MM.1S (cell line): ENCODE measurements at regions not wholly inside any gene's neighbourhood (a gene's known extent, or its start where the extent isn't known, plus 50 kb on each side); places are given as distances from the start of the nearest gene placed in this dataset.

Experiments
- DNase-seq: peaks from one replicate; pipeline ENCODE4 v3.0.0-alpha.2; 2015
- H2AFZ ChIP-seq: fragments of 300-600 bp; sonication (generic); 2 replicates; pipeline ENCODE4 v1.6.0; 2016; ENCODE audit warnings: antibody characterized with exemption, low read length
- H3F3A ChIP-seq: fragments of 300-600 bp; sonication (generic); 2 replicates; pipeline ENCODE4 v1.6.1; 2016; ENCODE audit warnings: mild to moderate bottlenecking, antibody characterized with exemption, low read length, moderate library complexity, mixed read lengths; ENCODE audit not compliant: insufficient read depth
- H3K27ac ChIP-seq: fragments of 300-600 bp; sonication (generic); 2 replicates; pipeline ENCODE4 v1.5.1; 2016; ENCODE audit warnings: mild to moderate bottlenecking, low read length
- H3K27me3 ChIP-seq: fragments of 300-600 bp; sonication (generic); replicated peaks from 2 replicates; pipeline ENCODE4 v1.6.0; 2016; ENCODE audit warnings: low read length; ENCODE audit not compliant: insufficient read depth
- H3K36me3 ChIP-seq: fragments of 300-600 bp; sonication (generic); replicated peaks from 2 replicates; pipeline ENCODE4 v1.6.1; 2016; ENCODE audit warnings: mild to moderate bottlenecking, low read length, mixed read lengths; ENCODE audit not compliant: insufficient read depth
- H3K4me1 ChIP-seq: fragments of 300-600 bp; sonication (generic); 2 replicates; pipeline ENCODE4 v1.6.1; 2016; ENCODE audit warnings: low read length, mixed read lengths
- H3K4me2 ChIP-seq: fragments of 300-600 bp; sonication (generic); 2 replicates; pipeline ENCODE4 v1.6.0; 2016; ENCODE audit warnings: low read depth, low read length
- H3K4me3 ChIP-seq: fragments of 300-600 bp; sonication (generic); 2 replicates; pipeline ENCODE4 v1.5.1; 2016; ENCODE audit warnings: low read length, mixed read lengths
- H3K79me2 ChIP-seq: fragments of 300-600 bp; sonication (generic); 2 replicates; pipeline ENCODE4 v1.6.1; 2016; ENCODE audit warnings: mixed run types, low read length, mixed read lengths
- H3K9ac ChIP-seq: fragments of 300-600 bp; sonication (generic); 2 replicates; pipeline ENCODE4 v1.6.1; 2016; ENCODE audit warnings: low read length, mixed read lengths
- H3K9me2 ChIP-seq: fragments of 300-600 bp; sonication (generic); replicated peaks from 2 replicates; pipeline ENCODE4 v1.6.1; 2016; ENCODE audit warnings: mild to moderate bottlenecking, low read length, mixed read lengths; ENCODE audit not compliant: insufficient read depth
- H3K9me3 ChIP-seq: fragments of 300-600 bp; sonication (generic); replicated peaks from 2 replicates; pipeline ENCODE4 v1.6.1; 2016; ENCODE audit warnings: mild to moderate bottlenecking, low read length, mixed read lengths; ENCODE audit not compliant: insufficient read depth
- H4K20me1 ChIP-seq: fragments of 300-600 bp; sonication (generic); 2 replicates; pipeline ENCODE4 v1.6.1; 2016; ENCODE audit warnings: mild to moderate bottlenecking, low read length, moderate library complexity, mixed read lengths; ENCODE audit not compliant: insufficient read depth
- CTCF ChIP-seq: fragments of 300-600 bp; sonication (generic); IDR thresholded peaks from 2 replicates; pipeline ENCODE4 v1.5.1; 2016; ENCODE audit warnings: antibody characterized with exemption, low read length, mixed read lengths
- EZH2 ChIP-seq: fragments of 300-600 bp; sonication (generic); optimal IDR thresholded peaks from 2 replicates; pipeline ENCODE3; 2017; ENCODE audit warnings: low read depth, mild to moderate bottlenecking, antibody characterized with exemption, low read length, mixed read lengths
- EZH2phosphoT487 ChIP-seq: fragments of 300-600 bp; sonication (generic); IDR thresholded peaks from 2 replicates; pipeline ENCODE4 v1.6.1; 2018; ENCODE audit warnings: antibody characterized with exemption, low read length

DNA sequence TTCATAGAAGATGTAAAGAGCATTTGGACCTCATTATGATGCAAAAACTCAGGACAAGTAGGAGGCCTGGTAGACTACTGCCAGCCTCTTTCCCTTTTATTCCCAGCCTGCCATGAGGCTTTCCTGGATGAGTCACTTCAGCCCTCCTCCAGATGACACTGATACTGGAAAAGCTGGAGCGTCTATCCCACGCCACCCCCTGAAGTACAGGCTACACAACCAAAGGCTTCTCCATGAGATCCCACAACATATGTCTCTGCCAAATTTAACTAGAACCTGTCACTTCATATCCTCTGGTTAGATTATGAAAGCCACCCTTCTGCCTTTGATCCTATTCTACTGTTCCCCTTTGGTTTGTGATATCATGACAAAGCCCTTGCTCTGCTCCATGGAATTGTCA, 56.1 kb upstream of the CPNE4 start:
- Histone ChIP-seq H4K20me1 (no peaks in the 10 kb centered on the region), H2AFZ (no peak overlapping the region), H3K36me3 (no peaks in the 10 kb centered on the region), H3K4me1 (no peaks in the 10 kb centered on the region), H3K9me3 (no peaks in the 10 kb centered on the region), H3K9ac (no peak overlapping the region), H3K27ac (no peak overlapping the region), H3K4me2 (no peak overlapping the region), H3K4me3 (no peak overlapping the region), H3K9me2 (no peaks in the 10 kb centered on the region), H3F3A (no peaks in the 10 kb centered on the region), H3K79me2 (no peaks in the 10 kb centered on the region), H3K27me3 (no peaks in the 10 kb centered on the region)
- DNase-seq, result no peak
- TF ChIP-seq CTCF (no peak), EZH2phosphoT487 (no peak), EZH2 (no peak)

DNA sequence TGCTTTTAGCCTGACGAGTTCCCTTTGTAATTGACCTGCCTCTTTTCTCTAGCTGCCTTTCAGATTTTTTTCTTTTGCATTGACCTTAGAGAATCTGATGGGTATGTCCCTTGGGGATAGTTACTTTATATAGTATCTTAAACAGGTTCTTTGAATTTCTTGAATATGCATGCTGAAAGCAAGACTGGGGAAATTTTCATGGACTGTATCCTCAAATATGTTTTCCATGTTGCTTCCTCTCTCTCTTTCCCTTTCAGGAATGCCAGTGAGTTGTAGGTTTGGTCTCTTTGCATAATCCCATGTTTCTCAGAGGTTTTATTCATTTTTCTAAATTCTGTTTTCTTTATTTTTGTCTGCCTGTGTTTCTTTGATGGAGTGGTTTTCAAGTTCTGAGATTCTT, 81.8 kb upstream of the CPNE4 start:
- Histone ChIP-seq H3K27ac (no peak overlapping the region), H3K4me3 (no peak overlapping the region), H3K27me3 (no peaks in the 10 kb centered on the region), H3F3A (no peaks in the 10 kb centered on the region), H3K4me1 (no peaks in the 10 kb centered on the region), H3K9me2 (no peaks in the 10 kb centered on the region), H3K79me2 (no peaks in the 10 kb centered on the region), H3K36me3 (no peaks in the 10 kb centered on the region), H4K20me1 (no peaks in the 10 kb centered on the region), H3K9ac (no peak overlapping the region), H3K9me3 (no peaks in the 10 kb centered on the region), H3K4me2 (no peak overlapping the region), H2AFZ (no peak overlapping the region)
- TF ChIP-seq CTCF, result no peak
- no peak for TF ChIP-seq EZH2
- no peak for TF ChIP-seq EZH2phosphoT487
- DNase-seq, result no peak

DNA sequence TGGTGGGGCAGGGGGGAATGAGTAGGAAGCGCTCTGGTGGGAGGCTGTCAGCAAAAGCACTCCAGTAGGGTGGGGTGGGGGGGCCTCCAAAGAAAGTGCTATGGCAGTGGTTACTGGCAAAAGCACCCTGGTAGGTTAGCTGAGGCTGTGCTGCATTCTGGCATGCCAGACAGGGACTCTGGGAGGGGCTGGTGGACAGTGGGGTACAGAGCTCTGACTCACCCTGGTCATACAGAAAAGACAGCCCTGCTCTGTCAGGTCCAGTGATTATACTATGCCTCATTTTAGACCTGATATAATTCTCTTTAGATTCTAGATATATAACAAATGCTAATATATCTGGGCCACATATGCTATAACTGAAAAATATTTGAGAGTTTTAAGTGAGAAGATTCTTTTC, 82.8 kb upstream of the CPNE4 start:
- Histone ChIP-seq H3K4me1 (no peaks in the 10 kb centered on the region), H3K27me3 (no peaks in the 10 kb centered on the region), H3K9me3 (no peaks in the 10 kb centered on the region), H3K9ac (no peak overlapping the region), H4K20me1 (no peaks in the 10 kb centered on the region), H3K27ac (no peak overlapping the region), H3K4me3 (no peak overlapping the region), H3K4me2 (no peak overlapping the region), H3K36me3 (no peaks in the 10 kb centered on the region), H3K9me2 (no peaks in the 10 kb centered on the region), H3K79me2 (no peaks in the 10 kb centered on the region), H3F3A (no peaks in the 10 kb centered on the region), H2AFZ (no peak overlapping the region)
- DNase-seq, result no peak
- TF ChIP-seq EZH2, result no peak
- TF ChIP-seq CTCF, result no peak
- TF ChIP-seq EZH2phosphoT487, result no peak

DNA sequence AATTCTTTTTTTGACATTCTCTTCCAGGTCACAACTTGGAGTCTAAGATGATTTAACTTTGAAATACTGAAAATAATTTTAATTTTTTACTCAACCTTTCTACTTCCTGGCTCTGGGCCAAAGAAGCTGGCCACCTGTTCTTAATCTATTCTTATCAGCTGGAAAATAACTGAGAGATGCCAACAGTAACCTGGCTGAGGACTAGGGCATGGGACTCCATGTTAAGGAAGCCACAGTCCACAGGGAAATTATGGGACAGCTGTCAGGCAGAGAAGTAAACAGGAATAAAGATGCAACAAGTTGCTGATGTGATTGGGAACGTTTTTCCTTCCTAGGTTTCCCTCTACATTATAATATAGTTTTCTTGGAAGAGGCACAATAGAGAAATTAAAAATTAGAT, 84.7 kb upstream of the CPNE4 start:
- no peak for TF ChIP-seq EZH2phosphoT487
- TF ChIP-seq CTCF, result no peak
- TF ChIP-seq EZH2, result no peak
- Histone ChIP-seq H3K27ac (no peak overlapping the region), H3K4me3 (no peak overlapping the region), H3K4me1 (peaks cover 8% of the 10 kb centered on the region; the same call in 1 of the 2 replicates), H3K9me2 (no peaks in the 10 kb centered on the region), H3F3A (no peaks in the 10 kb centered on the region), H3K9ac (no peak overlapping the region), H3K4me2 (no peak overlapping the region), H3K9me3 (no peaks in the 10 kb centered on the region), H4K20me1 (no peaks in the 10 kb centered on the region), H3K79me2 (no peaks in the 10 kb centered on the region), H2AFZ (no peak overlapping the region), H3K27me3 (no peaks in the 10 kb centered on the region), H3K36me3 (no peaks in the 10 kb centered on the region)
- no peak for DNase-seq
